Caco-2 (cell line): ENCODE measurements at regions not wholly inside any gene's neighbourhood (a gene's known extent, or its start where the extent isn't known, plus 50 kb on each side); places are given as distances from the start of the nearest gene placed in this dataset.

Source experiments
- BruUV-seq: library from RNA; stranded (reverse); fragments of 400-500 nt; replicated peaks from 2 replicates; lab custom pipeline; 2021; lab: Mats Ljungman, UMichigan
- CTCF ChIA-PET: fragments of 300-600 bp; sonication (Branson Sonifier 250); formaldehyde crosslinking; loops from one replicate; lab custom pipeline; 2022; ENCODE audit warnings: antibody characterized with exemption; lab: Charles Lee
- POLR2A ChIA-PET: fragments of 300-600 bp; sonication (Branson Sonifier 250); formaldehyde crosslinking; loops from one replicate; lab custom pipeline; 2022; ENCODE audit warnings: antibody characterized with exemption; lab: Charles Lee
- DNase-seq, 2 experiments: peaks; one replicate each; pipeline versions ENCODE4 v3.0.0 to v3.0.0-alpha.2; 2020 to 2022
- H3K27me3 ChIP-seq: replicated peaks from 2 replicates; pipeline ENCODE4 v1.6.0; 2011; ENCODE audit warnings: low read length; ENCODE audit not compliant: control insufficient read depth, insufficient read depth
- H3K36me3 ChIP-seq: 2 replicates; pipeline ENCODE4 v1.5.1; 2011; ENCODE audit warnings: low read length; ENCODE audit not compliant: control insufficient read depth, insufficient read depth
- H3K4me1 ChIP-seq: fragments of 250-450 bp; sonication (Bioruptor Pico); 2 replicates; pipeline ENCODE4 v1.5.1; 2020; ENCODE audit warnings: mild to moderate bottlenecking
- H3K4me3 ChIP-seq: 2 replicates; pipeline ENCODE4 v1.5.1; 2011; ENCODE audit warnings: low read depth, mild to moderate bottlenecking, control low read depth, low read length
- H3K9me3 ChIP-seq: fragments of 250-450 bp; sonication (Bioruptor Pico); 2 replicates; pipeline ENCODE4 v1.5.1; 2020; ENCODE audit warnings: mild to moderate bottlenecking, moderate library complexity
- H3K27ac Mint-ChIP-seq: one replicate; pipeline ENCODE4 v1.8.0; 2022; ENCODE audit warnings: mixed read lengths; ENCODE audit not compliant: unreplicated experiment
- H3K27me3 Mint-ChIP-seq: one replicate; pipeline ENCODE4 v1.8.0; 2022; ENCODE audit warnings: mixed read lengths; ENCODE audit not compliant: insufficient read depth, unreplicated experiment
- H3K36me3 Mint-ChIP-seq: one replicate; pipeline ENCODE4 v1.8.0; 2022; ENCODE audit warnings: mild to moderate bottlenecking, mixed read lengths; ENCODE audit not compliant: insufficient read depth, unreplicated experiment
- H3K4me1 Mint-ChIP-seq: one replicate; pipeline ENCODE4 v1.8.0; 2022; ENCODE audit warnings: low read depth, mixed read lengths; ENCODE audit not compliant: unreplicated experiment
- H3K4me3 Mint-ChIP-seq: one replicate; pipeline ENCODE4 v1.8.0; 2022; ENCODE audit warnings: mild to moderate bottlenecking, moderate library complexity, mixed read lengths; ENCODE audit not compliant: unreplicated experiment
- H3K9me3 Mint-ChIP-seq: one replicate; pipeline ENCODE4 v1.8.0; 2022; ENCODE audit warnings: mixed read lengths; ENCODE audit not compliant: unreplicated experiment
- intact Hi-C: fragments of 100-400 bp; cut with micrococcal nuclease; formaldehyde crosslinking; loops from one replicate; pipeline ENCODE4 v1.10.0; 2022; ENCODE audit not compliant: unreplicated experiment
- TF ChIP-seq, protein P1 (sequence below), 2 experiments: fragments of 200-600 bp in 1 of 2; IDR thresholded peaks; 1 replicate in 1 of 2; 2 replicates in 1 of 2; pipeline versions ENCODE4 v1.5.1 to v1.8.0; 2011 to 2022; ENCODE audit warnings: antibody characterized with exemption in 1 of 2, control low read depth in 1 of 2, inconsistent platforms in 1 of 2, low read depth in 1 of 2, low read length in 1 of 2, mild to moderate bottlenecking in 1 of 2, moderate library complexity in 1 of 2; ENCODE audit not compliant: insufficient read depth in 1 of 2, severe bottlenecking in 1 of 2, unreplicated experiment in 1 of 2

DNA sequence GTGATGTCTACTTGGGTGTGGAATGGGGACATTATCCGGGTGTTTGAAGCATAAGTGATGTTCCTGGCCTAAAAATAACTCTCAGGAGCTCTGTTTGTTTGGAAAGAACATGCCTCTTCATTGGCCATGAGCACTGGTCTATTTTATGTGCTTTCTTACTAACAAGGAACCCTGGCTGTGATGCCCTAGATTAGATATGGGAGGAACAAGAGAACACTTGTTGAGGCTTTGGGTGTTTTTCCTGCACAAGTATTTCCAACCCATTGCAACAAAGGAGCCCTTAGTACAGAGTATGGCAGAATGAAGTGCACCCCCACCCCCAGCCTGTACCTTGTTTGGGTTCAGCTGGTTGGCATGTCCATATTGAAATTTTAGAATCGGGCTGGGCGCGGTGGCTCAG, 95.9 kb downstream of the SLC4A3 start:
- no peak for DNase-seq
- no peaks in the 10 kb centered on the region for H3K9me3 Mint-ChIP-seq
- no peaks in the 10 kb centered on the region for H3K36me3 Mint-ChIP-seq
- Histone ChIP-seq H3K36me3 (no peaks in the 10 kb centered on the region), H3K4me3 (no peak overlapping the region), H3K4me1 (peaks cover 7% of the 10 kb centered on the region; the same call in 1 of the 2 replicates), H3K9me3 (no peaks in the 10 kb centered on the region), H3K27me3 (no peaks in the 10 kb centered on the region)
- TF ChIP-seq, protein P1, sequence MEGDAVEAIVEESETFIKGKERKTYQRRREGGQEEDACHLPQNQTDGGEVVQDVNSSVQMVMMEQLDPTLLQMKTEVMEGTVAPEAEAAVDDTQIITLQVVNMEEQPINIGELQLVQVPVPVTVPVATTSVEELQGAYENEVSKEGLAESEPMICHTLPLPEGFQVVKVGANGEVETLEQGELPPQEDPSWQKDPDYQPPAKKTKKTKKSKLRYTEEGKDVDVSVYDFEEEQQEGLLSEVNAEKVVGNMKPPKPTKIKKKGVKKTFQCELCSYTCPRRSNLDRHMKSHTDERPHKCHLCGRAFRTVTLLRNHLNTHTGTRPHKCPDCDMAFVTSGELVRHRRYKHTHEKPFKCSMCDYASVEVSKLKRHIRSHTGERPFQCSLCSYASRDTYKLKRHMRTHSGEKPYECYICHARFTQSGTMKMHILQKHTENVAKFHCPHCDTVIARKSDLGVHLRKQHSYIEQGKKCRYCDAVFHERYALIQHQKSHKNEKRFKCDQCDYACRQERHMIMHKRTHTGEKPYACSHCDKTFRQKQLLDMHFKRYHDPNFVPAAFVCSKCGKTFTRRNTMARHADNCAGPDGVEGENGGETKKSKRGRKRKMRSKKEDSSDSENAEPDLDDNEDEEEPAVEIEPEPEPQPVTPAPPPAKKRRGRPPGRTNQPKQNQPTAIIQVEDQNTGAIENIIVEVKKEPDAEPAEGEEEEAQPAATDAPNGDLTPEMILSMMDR (IDR thresholded peaks at IDR 0.05; ENCODE audit: insufficient read depth in 1 of 2, low read depth in 1 of 2, low read length in 1 of 2, severe bottlenecking in 1 of 2, unreplicated experiment in 1 of 2) = no peak
- peaks cover 4% of the 10 kb centered on the region for H3K4me1 Mint-ChIP-seq
- POLR2A ChIA-PET = interaction anchor here (0.6 kb wide), 1 partner anchor 11 kb away, joined by 3 read pairs; no protein-coding TSS in a partner anchor
- intact Hi-C loops = no loop called here
- no peak overlapping the region for H3K4me3 Mint-ChIP-seq
- no TSS peak for BruUV-seq
- H3K27ac Mint-ChIP-seq = no peak overlapping the region
- peaks cover 2% of the 10 kb centered on the region for H3K27me3 Mint-ChIP-seq
- CTCF ChIA-PET = no interaction called here

DNA sequence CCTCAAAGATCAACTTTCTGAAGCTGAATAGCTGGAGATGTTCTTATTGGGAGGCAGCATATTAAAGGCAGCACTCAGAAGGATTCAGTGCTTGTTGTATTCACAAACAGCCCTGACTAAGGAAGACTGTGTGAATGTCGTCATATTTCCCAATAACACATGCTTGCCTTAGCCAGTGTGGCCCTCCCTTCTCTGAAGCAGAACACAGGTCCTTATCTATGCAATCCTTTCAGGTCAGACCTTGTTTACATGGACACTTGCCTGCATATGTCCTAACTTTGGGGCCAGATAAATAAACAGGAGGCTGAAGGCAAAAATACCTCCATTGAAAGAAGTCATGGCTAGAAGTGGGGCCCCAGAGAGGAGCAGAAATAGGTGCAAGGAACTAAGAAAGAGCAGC, 97.2 kb downstream of the SLC4A3 start:
- BruUV-seq = no TSS peak
- TF ChIP-seq, protein P1 (IDR thresholded peaks at IDR 0.05; ENCODE audit: insufficient read depth in 1 of 2, low read depth in 1 of 2, low read length in 1 of 2, severe bottlenecking in 1 of 2, unreplicated experiment in 1 of 2) = no peak

DNA sequence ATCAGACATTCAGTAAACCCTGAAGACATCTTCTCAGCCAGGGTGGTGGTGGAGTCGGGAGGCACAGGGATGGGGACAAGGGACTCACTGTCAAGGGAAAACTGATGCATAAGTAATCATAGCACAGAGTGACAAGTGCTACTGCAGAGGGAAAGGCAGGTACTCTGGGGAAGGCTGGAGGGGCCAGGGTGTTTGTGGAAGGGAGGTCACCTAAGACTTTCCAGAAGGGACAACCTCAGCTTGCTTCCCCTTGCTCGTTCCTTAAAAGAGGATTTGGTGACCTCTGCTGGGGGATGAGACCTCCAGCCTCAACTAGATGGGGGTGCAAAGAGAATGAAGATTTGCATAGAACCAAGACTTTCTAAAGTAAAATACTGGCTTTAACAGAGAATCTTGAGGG, 99.5 kb downstream of the SLC4A3 start:
- no peak overlapping the region for H3K4me3 Mint-ChIP-seq
- H3K27me3 Mint-ChIP-seq = peaks cover 2% of the 10 kb centered on the region
- H3K27ac Mint-ChIP-seq = no peak overlapping the region
- H3K27me3 ChIP-seq = no peaks in the 10 kb centered on the region
- BruUV-seq = no TSS peak
- intact Hi-C loops = no loop called here
- H3K4me1 ChIP-seq = peaks cover 24% of the 10 kb centered on the region
- no peaks in the 10 kb centered on the region for H3K36me3 Mint-ChIP-seq
- POLR2A ChIA-PET = no interaction called here
- TF ChIP-seq, protein P1 (IDR thresholded peaks at IDR 0.05; ENCODE audit: insufficient read depth in 1 of 2, low read depth in 1 of 2, low read length in 1 of 2, severe bottlenecking in 1 of 2, unreplicated experiment in 1 of 2) = peak in 1 of 2 experiments; percentile 7
- peaks cover 11% of the 10 kb centered on the region for H3K4me1 Mint-ChIP-seq
- no peaks in the 10 kb centered on the region for H3K36me3 ChIP-seq
- CTCF ChIA-PET = interaction anchor here (0.5 kb wide), 1 partner anchor 11 kb away, joined by 3 read pairs; no protein-coding TSS in a partner anchor
- H3K4me3 ChIP-seq = no peak overlapping the region
- DNase-seq = no peak
- no peaks in the 10 kb centered on the region for H3K9me3 Mint-ChIP-seq
- no peaks in the 10 kb centered on the region for H3K9me3 ChIP-seq

More for the DNA sequence above, 97.2 kb downstream of the SLC4A3 start:
- H3K27ac Mint-ChIP-seq = no peak overlapping the region
- no peaks in the 10 kb centered on the region for H3K27me3 ChIP-seq
- CTCF ChIA-PET = no interaction called here
- no peak overlapping the region for H3K4me3 Mint-ChIP-seq
- peaks cover 20% of the 10 kb centered on the region for H3K4me1 ChIP-seq
- POLR2A ChIA-PET = no interaction called here
- H3K36me3 Mint-ChIP-seq = no peaks in the 10 kb centered on the region
- no peak overlapping the region for H3K4me3 ChIP-seq
- DNase-seq = no peak
- peaks cover 11% of the 10 kb centered on the region for H3K4me1 Mint-ChIP-seq
- H3K9me3 Mint-ChIP-seq = no peaks in the 10 kb centered on the region
- intact Hi-C loops = no loop called here
- H3K36me3 ChIP-seq = no peaks in the 10 kb centered on the region
- H3K27me3 Mint-ChIP-seq = peaks cover 2% of the 10 kb centered on the region
- no peaks in the 10 kb centered on the region for H3K9me3 ChIP-seq
